ENCODE measurements at regions not wholly inside any gene's neighbourhood (a gene's known extent, or its start where the extent isn't known, plus 50 kb on each side); places are given as distances from the start of the nearest gene placed in this dataset.

DNA sequence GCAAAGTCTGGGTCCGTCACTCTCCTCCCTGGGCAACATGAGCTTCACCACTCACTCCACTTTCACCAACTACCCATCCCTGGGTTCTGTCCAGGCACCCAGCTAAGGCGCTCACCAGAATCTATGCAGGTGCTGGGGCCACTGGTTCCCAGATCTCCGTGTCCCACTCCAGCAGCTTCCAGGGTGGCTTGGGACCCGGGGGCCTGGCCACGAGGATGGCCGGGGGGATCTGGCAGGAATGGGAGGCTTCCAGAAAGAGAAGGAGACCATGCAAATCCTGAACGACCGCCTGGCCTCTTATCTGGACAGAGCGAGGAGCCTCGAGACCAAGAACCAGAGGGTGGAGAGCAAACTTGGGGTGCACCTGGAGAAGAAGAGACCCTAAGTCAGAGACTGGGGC, 1611.0 kb upstream of the ACO1 start:
- DNase-seq (ENCODE audit: low read depth) = no peak
- TF ChIP-seq, protein P1, sequence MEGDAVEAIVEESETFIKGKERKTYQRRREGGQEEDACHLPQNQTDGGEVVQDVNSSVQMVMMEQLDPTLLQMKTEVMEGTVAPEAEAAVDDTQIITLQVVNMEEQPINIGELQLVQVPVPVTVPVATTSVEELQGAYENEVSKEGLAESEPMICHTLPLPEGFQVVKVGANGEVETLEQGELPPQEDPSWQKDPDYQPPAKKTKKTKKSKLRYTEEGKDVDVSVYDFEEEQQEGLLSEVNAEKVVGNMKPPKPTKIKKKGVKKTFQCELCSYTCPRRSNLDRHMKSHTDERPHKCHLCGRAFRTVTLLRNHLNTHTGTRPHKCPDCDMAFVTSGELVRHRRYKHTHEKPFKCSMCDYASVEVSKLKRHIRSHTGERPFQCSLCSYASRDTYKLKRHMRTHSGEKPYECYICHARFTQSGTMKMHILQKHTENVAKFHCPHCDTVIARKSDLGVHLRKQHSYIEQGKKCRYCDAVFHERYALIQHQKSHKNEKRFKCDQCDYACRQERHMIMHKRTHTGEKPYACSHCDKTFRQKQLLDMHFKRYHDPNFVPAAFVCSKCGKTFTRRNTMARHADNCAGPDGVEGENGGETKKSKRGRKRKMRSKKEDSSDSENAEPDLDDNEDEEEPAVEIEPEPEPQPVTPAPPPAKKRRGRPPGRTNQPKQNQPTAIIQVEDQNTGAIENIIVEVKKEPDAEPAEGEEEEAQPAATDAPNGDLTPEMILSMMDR (IDR thresholded peaks at IDR 0.05; ENCODE audit: low read length, missing control alignments) = no peak

DNA sequence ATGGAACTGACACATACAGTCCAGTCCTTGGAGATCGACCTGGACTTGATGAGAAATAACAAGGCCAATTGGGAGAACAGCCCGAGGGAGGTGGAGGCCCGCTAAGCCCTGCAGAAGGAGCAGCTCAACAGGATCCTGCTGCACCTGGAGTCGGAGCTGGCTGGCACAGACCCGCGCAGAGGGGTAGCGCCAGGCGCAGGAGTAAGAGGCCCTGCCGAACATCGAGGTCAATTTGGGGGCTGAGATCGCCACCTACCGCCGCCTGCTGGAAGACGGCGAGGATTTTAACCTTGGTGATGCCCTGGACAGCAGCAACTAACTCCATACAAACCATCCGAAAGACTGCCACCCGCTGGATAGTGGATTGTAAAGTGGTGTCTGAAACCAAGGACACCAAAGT, 1610.1 kb upstream of the ACO1 start:
- TF ChIP-seq, protein P1 (IDR thresholded peaks at IDR 0.05; ENCODE audit: low read length, missing control alignments) = no peak
- H3K4me3 ChIP-seq (replicated peaks; ENCODE audit: low read depth, low read length) = no peak overlapping the region
- DNase-seq (ENCODE audit: low read depth) = peak; percentile 1

More for the DNA sequence above, 1611.0 kb upstream of the ACO1 start:
- no peak overlapping the region for H3K4me3 ChIP-seq (replicated peaks; ENCODE audit: low read depth, low read length)

DNA sequence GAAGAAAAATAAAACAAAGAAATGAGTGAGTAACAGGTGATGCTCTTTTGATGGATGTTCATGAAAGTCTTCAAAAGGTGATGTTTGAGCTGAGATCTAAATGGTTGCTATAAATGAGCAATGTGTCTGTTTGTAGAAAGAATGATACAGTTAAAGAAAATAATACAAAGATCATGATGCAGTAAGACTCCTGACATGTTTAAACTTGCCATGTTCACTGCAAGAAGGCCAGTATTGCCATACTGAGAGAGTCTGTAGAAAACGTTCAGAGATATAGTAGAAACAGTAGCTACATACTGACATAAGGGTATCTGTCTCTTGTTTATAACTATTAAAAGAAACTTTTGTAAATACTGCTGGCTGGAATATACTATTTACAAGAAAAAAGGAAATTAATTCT, 1609.2 kb upstream of the ACO1 start:
- TF ChIP-seq, protein P1 (IDR thresholded peaks at IDR 0.05; ENCODE audit: low read length, missing control alignments) = no peak
- DNase-seq (ENCODE audit: low read depth) = no peak
- H3K4me3 ChIP-seq (replicated peaks; ENCODE audit: low read depth, low read length) = no peak overlapping the region

DNA sequence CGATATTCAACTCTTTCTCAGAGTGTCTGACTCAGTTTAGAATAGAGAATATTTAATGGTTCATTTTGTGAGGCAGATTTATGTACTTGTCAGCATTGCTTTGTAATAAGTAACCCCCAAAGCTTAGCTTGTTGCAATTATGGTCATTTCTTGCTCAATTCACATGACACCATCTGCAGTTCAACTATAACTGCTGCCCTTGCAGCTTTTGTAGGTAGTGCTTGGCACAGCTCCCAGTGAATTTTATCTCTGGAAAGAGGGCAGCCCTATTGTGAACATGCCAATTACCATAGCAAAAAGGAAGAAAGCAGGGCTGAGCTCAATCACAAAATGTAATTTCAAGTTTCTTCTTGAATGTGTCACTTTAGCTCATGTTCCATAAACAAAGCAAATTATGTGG, 1587.7 kb upstream of the ACO1 start:
- TF ChIP-seq, protein P1 (IDR thresholded peaks at IDR 0.05; ENCODE audit: low read length, missing control alignments) = no peak
- H3K4me3 ChIP-seq (replicated peaks; ENCODE audit: low read depth, low read length) = no peak overlapping the region
- peak; percentile 11 for DNase-seq (ENCODE audit: low read depth)

DNA sequence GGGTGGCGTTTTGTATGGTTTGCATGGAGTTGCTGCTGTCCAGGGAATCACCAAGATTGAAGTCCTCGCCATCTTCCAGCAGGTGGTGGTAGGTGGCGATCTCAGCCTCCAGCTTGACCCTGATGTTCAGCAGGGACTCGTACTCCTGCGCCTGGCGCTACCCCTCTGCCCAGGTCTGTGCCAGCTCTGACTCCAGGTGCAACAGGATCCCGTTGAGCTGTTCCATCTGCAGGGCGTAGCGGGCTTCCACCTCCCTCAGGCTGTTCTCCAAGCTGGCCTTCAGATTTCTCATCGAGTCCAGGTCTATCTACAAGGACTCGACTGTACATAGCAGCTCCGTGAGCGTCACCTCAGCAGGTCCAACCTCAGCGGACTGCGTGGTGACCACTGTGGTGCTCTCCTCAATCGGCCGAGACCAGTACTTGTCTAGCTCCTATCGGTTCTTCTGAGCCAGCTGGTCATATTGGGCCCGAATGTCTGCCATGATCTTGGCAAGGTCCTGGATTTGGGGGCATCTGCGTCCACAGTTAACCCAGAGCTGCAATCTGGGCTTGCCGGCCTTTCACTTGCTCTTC, 1584.8 kb upstream of the ACO1 start:
- DNase-seq (ENCODE audit: low read depth) = no peak
- no peak overlapping the region for H3K4me3 ChIP-seq (replicated peaks; ENCODE audit: low read depth, low read length)
- TF ChIP-seq, protein P1 (IDR thresholded peaks at IDR 0.05; ENCODE audit: low read length, missing control alignments) = no peak

DNA sequence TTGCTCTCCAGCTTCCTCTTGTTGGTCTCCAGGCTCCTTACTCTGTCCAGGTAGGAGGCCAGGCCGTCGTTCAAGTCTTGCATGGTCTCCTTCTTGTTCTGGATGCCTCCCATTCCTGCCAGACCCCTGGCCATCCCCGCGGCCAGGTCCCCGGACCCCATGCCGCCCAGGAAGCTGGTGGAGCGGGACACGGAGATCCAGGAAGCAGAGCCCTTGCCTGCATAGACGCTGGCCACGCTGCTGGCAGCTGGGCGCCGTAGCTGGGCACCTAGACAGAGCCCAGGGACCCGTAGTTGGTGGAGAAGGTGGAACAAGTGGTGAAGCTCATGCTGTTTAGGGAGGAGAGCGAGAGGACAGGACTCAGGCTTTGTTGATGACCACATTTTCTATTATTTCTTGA, 1584.0 kb upstream of the ACO1 start:
- no peak for DNase-seq (ENCODE audit: low read depth)

DNA sequence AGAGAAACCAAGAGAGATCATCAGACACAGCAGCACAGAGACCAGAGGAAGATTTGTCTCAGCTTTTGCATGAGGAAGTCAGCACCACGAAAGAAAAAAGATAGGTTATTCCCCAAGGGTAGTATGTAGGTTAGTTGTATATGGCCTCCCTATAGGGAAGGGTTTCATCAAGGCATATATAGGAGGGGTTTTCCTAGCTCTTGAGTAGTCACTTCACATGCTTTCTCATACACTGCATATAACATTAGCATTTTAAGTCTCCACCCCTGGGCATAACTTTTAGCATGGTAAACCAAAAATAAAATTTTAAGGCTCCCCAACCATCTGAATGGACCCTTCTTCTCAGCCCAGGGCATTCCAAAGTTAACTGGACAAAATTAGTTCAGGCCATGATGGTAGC, 1571.6 kb upstream of the ACO1 start:
- no peak for DNase-seq (ENCODE audit: low read depth)
- H3K4me3 ChIP-seq (replicated peaks; ENCODE audit: low read depth, low read length) = no peak overlapping the region
- TF ChIP-seq, protein P1 (IDR thresholded peaks at IDR 0.05; ENCODE audit: low read length, missing control alignments) = no peak

More for the DNA sequence above, 1584.0 kb upstream of the ACO1 start:
- TF ChIP-seq, protein P1 (IDR thresholded peaks at IDR 0.05; ENCODE audit: low read length, missing control alignments) = no peak
- no peak overlapping the region for H3K4me3 ChIP-seq (replicated peaks; ENCODE audit: low read depth, low read length)

All from fibroblast of pulmonary artery (primary cell).